GM23338 (cell line): ENCODE measurements at regions not wholly inside any gene's neighbourhood (a gene's known extent, or its start where the extent isn't known, plus 50 kb on each side); places are given as distances from the start of the nearest gene placed in this dataset.

Experiments used
- ETS1 ChIP-seq: IDR thresholded peaks from 2 replicates; pipeline ENCODE4 v1.6.1; 2016; ENCODE audit warnings: antibody characterized with exemption
- JUNB ChIP-seq: IDR thresholded peaks from one replicate; pipeline ENCODE4 v1.6.1; 2016; ENCODE audit warnings: antibody characterized with exemption; ENCODE audit not compliant: unreplicated experiment
- REST ChIP-seq: IDR thresholded peaks from one replicate; pipeline ENCODE4 v1.6.1; 2018; ENCODE audit warnings: antibody characterized with exemption; ENCODE audit not compliant: unreplicated experiment
- ZNF462 ChIP-seq: fragments of 250-450 bp; sonication (Bioruptor Pico); IDR thresholded peaks from 2 replicates; pipeline ENCODE4 v1.5.0; 2020; ENCODE audit warnings: mild to moderate bottlenecking, moderate library complexity

GRCh38 chr12:85616201-85616600 is 220.0 kb downstream of the RASSF9 start (continued):
- TF ChIP-seq ZNF462, result no peak
- TF ChIP-seq JUNB, result no peak
- TF ChIP-seq REST, result no peak
- no peak for TF ChIP-seq ETS1
